NT2/D1 (cell line): ENCODE measurements at regions not wholly inside any gene's neighbourhood (a gene's known extent, or its start where the extent isn't known, plus 50 kb on each side); places are given as distances from the start of the nearest gene placed in this dataset.

Source experiments
- SUZ12 ChIP-seq: IDR thresholded peaks from 2 replicates; pipeline ENCODE4 v1.6.1; 2011; ENCODE audit not compliant: insufficient read length, insufficient read depth; ENCODE audit errors: extremely low read depth
- YY1 ChIP-seq: IDR thresholded peaks from 2 replicates; pipeline ENCODE4 v1.6.1; 2011; ENCODE audit not compliant: insufficient read length, insufficient read depth
- ZNF274 ChIP-seq: IDR thresholded peaks from 2 replicates; pipeline ENCODE4 v1.6.1; 2011; ENCODE audit warnings: mild to moderate bottlenecking, low read depth, low read length

GRCh38 chr11:103737037-103737622 is 299.3 kb upstream of the DDI1 start:
- TF ChIP-seq SUZ12 (no peak), YY1 (no peak), ZNF274 (no peak)
